ENCODE measurements at regions not wholly inside any gene's neighbourhood (a gene's known extent, or its start where the extent isn't known, plus 50 kb on each side); places are given as distances from the start of the nearest gene placed in this dataset.

DNA sequence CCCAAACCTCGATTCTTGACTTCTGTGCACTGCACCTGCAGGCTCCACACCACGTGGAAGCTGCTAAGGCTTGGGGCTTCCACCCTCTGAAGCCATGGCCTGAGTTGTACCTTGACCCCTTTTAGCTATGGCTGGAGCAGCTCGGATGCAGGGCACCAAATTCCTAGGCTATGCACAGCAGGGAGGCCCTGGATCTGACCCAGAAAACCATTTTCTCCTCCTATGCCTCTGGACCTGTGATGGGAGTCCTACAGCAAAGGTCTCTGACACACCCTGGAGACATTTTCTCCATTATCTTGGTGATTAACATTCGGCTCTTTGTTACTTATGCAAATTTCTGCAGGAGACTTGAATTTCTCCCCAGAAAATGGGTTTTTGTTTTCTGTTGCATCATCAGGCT is 309.2 kb upstream of the DDI1 start:
- H3K36me3 ChIP-seq (ENCODE audit: insufficient read depth, low read length): no peaks in the 10 kb centered on the region
- H4K20me1 ChIP-seq (ENCODE audit: insufficient read depth): no peaks in the 10 kb centered on the region
- H3K27ac ChIP-seq (ENCODE audit: low read length): no peak overlapping the region
- no peaks in the 10 kb centered on the region for H3K9me2 ChIP-seq (ENCODE audit: insufficient read depth, low read length)
- peaks cover 3% of the 10 kb centered on the region for H3K9me3 ChIP-seq (ENCODE audit: low read length)
- H3K9ac ChIP-seq (ENCODE audit: low read length): no peak overlapping the region
- no peak overlapping the region for H2AFZ ChIP-seq (ENCODE audit: low read depth, low read length)
- no peaks in the 10 kb centered on the region for H3K27me3 ChIP-seq (ENCODE audit: insufficient read depth, low read depth, low read length)
- no peaks in the 10 kb centered on the region for H3K79me2 ChIP-seq (replicated peaks; ENCODE audit: insufficient read depth, low read length)
- no peaks in the 10 kb centered on the region for H3F3A ChIP-seq (ENCODE audit: insufficient read depth, low read length, poor library complexity, severe bottlenecking)
- TF ChIP-seq TAF1 (IDR thresholded peaks at IDR 0.05; ENCODE audit: low read depth) (no peak), SMC3 (conservative IDR thresholded peaks at IDR 0.05; ENCODE audit: poor library complexity) (no peak), POLR2AphosphoS5 (IDR thresholded peaks at IDR 0.05) (no peak), EP300 (conservative IDR thresholded peaks at IDR 0.05; ENCODE audit: poor library complexity, severe bottlenecking) (no peak), MXI1 (conservative IDR thresholded peaks at IDR 0.05; ENCODE audit: poor library complexity, severe bottlenecking) (no peak), EZH2 (IDR thresholded peaks at IDR 0.05; ENCODE audit: borderline replicate concordance, insufficient read depth, low read length, poor library complexity, severe bottlenecking) (no peak), RAD21 (conservative IDR thresholded peaks at IDR 0.05) (no peak)
- TF ChIP-seq, protein P1, sequence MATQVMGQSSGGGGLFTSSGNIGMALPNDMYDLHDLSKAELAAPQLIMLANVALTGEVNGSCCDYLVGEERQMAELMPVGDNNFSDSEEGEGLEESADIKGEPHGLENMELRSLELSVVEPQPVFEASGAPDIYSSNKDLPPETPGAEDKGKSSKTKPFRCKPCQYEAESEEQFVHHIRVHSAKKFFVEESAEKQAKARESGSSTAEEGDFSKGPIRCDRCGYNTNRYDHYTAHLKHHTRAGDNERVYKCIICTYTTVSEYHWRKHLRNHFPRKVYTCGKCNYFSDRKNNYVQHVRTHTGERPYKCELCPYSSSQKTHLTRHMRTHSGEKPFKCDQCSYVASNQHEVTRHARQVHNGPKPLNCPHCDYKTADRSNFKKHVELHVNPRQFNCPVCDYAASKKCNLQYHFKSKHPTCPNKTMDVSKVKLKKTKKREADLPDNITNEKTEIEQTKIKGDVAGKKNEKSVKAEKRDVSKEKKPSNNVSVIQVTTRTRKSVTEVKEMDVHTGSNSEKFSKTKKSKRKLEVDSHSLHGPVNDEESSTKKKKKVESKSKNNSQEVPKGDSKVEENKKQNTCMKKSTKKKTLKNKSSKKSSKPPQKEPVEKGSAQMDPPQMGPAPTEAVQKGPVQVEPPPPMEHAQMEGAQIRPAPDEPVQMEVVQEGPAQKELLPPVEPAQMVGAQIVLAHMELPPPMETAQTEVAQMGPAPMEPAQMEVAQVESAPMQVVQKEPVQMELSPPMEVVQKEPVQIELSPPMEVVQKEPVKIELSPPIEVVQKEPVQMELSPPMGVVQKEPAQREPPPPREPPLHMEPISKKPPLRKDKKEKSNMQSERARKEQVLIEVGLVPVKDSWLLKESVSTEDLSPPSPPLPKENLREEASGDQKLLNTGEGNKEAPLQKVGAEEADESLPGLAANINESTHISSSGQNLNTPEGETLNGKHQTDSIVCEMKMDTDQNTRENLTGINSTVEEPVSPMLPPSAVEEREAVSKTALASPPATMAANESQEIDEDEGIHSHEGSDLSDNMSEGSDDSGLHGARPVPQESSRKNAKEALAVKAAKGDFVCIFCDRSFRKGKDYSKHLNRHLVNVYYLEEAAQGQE (IDR thresholded peaks at IDR 0.05; ENCODE audit: borderline replicate concordance): no peak
- TF ChIP-seq, protein P2, sequence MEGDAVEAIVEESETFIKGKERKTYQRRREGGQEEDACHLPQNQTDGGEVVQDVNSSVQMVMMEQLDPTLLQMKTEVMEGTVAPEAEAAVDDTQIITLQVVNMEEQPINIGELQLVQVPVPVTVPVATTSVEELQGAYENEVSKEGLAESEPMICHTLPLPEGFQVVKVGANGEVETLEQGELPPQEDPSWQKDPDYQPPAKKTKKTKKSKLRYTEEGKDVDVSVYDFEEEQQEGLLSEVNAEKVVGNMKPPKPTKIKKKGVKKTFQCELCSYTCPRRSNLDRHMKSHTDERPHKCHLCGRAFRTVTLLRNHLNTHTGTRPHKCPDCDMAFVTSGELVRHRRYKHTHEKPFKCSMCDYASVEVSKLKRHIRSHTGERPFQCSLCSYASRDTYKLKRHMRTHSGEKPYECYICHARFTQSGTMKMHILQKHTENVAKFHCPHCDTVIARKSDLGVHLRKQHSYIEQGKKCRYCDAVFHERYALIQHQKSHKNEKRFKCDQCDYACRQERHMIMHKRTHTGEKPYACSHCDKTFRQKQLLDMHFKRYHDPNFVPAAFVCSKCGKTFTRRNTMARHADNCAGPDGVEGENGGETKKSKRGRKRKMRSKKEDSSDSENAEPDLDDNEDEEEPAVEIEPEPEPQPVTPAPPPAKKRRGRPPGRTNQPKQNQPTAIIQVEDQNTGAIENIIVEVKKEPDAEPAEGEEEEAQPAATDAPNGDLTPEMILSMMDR (IDR thresholded peaks at IDR 0.05; ENCODE audit: poor library complexity, severe bottlenecking): no peak
- H3K4me3 ChIP-seq (ENCODE audit: low read length): no peak overlapping the region
- H3K4me2 ChIP-seq (ENCODE audit: low read length): no peak overlapping the region

DNA sequence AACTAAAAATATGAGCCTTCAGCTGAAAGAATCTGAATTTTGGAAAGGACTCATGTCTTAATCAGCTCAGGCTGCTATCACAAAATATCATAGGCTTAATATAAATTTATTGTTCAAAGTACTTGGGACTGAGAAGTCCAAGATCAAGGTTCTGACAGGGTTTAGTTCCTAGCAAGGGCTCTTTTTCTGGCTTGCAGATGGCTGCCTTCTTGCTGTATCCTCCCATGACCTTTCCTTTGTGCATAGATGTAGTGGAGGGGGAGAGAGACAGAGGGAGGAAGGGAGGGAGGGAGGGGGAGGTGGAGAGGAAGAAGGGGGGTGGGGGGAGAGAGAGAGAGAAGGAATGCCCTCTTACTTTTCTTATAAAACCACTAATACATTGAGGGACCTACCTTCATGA is 306.8 kb upstream of the DDI1 start:
- no peak overlapping the region for H3K4me2 ChIP-seq (ENCODE audit: low read length)
- H3K9ac ChIP-seq (ENCODE audit: low read length): no peak overlapping the region
- TF ChIP-seq MXI1 (conservative IDR thresholded peaks at IDR 0.05; ENCODE audit: poor library complexity, severe bottlenecking) (no peak), TAF1 (IDR thresholded peaks at IDR 0.05; ENCODE audit: low read depth) (no peak), POLR2AphosphoS5 (IDR thresholded peaks at IDR 0.05) (no peak), RAD21 (conservative IDR thresholded peaks at IDR 0.05) (no peak), EP300 (conservative IDR thresholded peaks at IDR 0.05; ENCODE audit: poor library complexity, severe bottlenecking) (no peak), SMC3 (conservative IDR thresholded peaks at IDR 0.05; ENCODE audit: poor library complexity) (no peak), EZH2 (IDR thresholded peaks at IDR 0.05; ENCODE audit: borderline replicate concordance, insufficient read depth, low read length, poor library complexity, severe bottlenecking) (no peak)
- TF ChIP-seq, protein P2 (IDR thresholded peaks at IDR 0.05; ENCODE audit: poor library complexity, severe bottlenecking): no peak
- TF ChIP-seq, protein P1 (IDR thresholded peaks at IDR 0.05; ENCODE audit: borderline replicate concordance): no peak
- no peaks in the 10 kb centered on the region for H3F3A ChIP-seq (ENCODE audit: insufficient read depth, low read length, poor library complexity, severe bottlenecking)
- H4K20me1 ChIP-seq (ENCODE audit: insufficient read depth): no peaks in the 10 kb centered on the region
- H3K27ac ChIP-seq (ENCODE audit: low read length): no peak overlapping the region
- no peak overlapping the region for H2AFZ ChIP-seq (ENCODE audit: low read depth, low read length)
- peaks cover 3% of the 10 kb centered on the region for H3K9me3 ChIP-seq (ENCODE audit: low read length)
- H3K4me3 ChIP-seq (ENCODE audit: low read length): no peak overlapping the region
- no peaks in the 10 kb centered on the region for H3K36me3 ChIP-seq (ENCODE audit: insufficient read depth, low read length)
- H3K9me2 ChIP-seq (ENCODE audit: insufficient read depth, low read length): no peaks in the 10 kb centered on the region
- no peaks in the 10 kb centered on the region for H3K79me2 ChIP-seq (replicated peaks; ENCODE audit: insufficient read depth, low read length)
- no peaks in the 10 kb centered on the region for H3K27me3 ChIP-seq (ENCODE audit: insufficient read depth, low read depth, low read length)
